Suppressor macrophage (primary cell): ENCODE measurements at regions not wholly inside any gene's neighbourhood (a gene's known extent, or its start where the extent isn't known, plus 50 kb on each side); places are given as distances from the start of the nearest gene placed in this dataset.
"Not testable (repeated sequence)": the region's sequence is repeated elsewhere in the genome, so short reads cannot be mapped to it uniquely, and the experiment has no call there.

Experiments used
- DNase-seq, 4 experiments: peaks; one replicate each; pipeline ENCODE4 v3.0.0-alpha.2; 2020 to 2022

- DNase-seq = no peak
Observed at GRCh38 chr17:6254036-6254435, 180.9 kb downstream of the AIPL1 start.

GRCh38 chr17:6251640-6252039 lies 181.5 kb downstream of the WSCD1 start:
- DNase-seq = not testable (repeated sequence)

- DNase-seq = no peak
Observed at GRCh38 chr17:6249732-6250131, 179.6 kb downstream of the WSCD1 start.

- no peak for DNase-seq
Observed at GRCh38 chr17:6248061-6248460, 177.9 kb downstream of the WSCD1 start.

GRCh38 chr17:6245301-6246177 lies 175.4 kb downstream of the WSCD1 start:
- DNase-seq = no peak

GRCh38 chr17:6244796-6245195 lies 174.6 kb downstream of the WSCD1 start:
- DNase-seq = no peak

- no peak for DNase-seq
Observed at GRCh38 chr17:6244253-6244652, 174.1 kb downstream of the WSCD1 start.

- DNase-seq = no peak
Observed at GRCh38 chr17:6243186-6243585, 173.0 kb downstream of the WSCD1 start.

- no peak for DNase-seq
Observed at GRCh38 chr17:6241996-6242395, 171.8 kb downstream of the WSCD1 start.

GRCh38 chr17:6241381-6241780 lies 171.2 kb downstream of the WSCD1 start:
- no peak for DNase-seq

- DNase-seq = no peak
Observed at GRCh38 chr17:6240601-6241000, 170.4 kb downstream of the WSCD1 start.

GRCh38 chr17:6240001-6240400 lies 169.8 kb downstream of the WSCD1 start:
- no peak for DNase-seq

- no peak for DNase-seq
Observed at GRCh38 chr17:6239241-6239798, 169.1 kb downstream of the WSCD1 start.

- DNase-seq = no peak
Observed at GRCh38 chr17:6233856-6234255, 163.7 kb downstream of the WSCD1 start.

GRCh38 chr17:6233339-6233738 lies 163.2 kb downstream of the WSCD1 start:
- DNase-seq = no peak

GRCh38 chr17:6232732-6233101 lies 162.5 kb downstream of the WSCD1 start:
- DNase-seq = no peak

GRCh38 chr17:6231886-6232731 lies 161.9 kb downstream of the WSCD1 start:
- no peak for DNase-seq

GRCh38 chr17:6231465-6231864 lies 161.3 kb downstream of the WSCD1 start:
- DNase-seq = no peak

- DNase-seq = no peak
Observed at GRCh38 chr17:6218333-6218732, 148.2 kb downstream of the WSCD1 start.

GRCh38 chr17:6215071-6216035 lies 145.2 kb downstream of the WSCD1 start:
- DNase-seq = no peak

GRCh38 chr17:6213859-6214258 lies 143.7 kb downstream of the WSCD1 start:
- no peak for DNase-seq

- no peak for DNase-seq
Observed at GRCh38 chr17:6212766-6213165, 142.6 kb downstream of the WSCD1 start.
